Muscle layer of duodenum (tissue), 2 donors: ENCODE measurements at regions not wholly inside any gene's neighbourhood (a gene's known extent, or its start where the extent isn't known, plus 50 kb on each side); places are given as distances from the start of the nearest gene placed in this dataset.

Experiments
- H3K27ac ChIP-seq: one replicate; pipeline ENCODE4 v1.7.0; 2013; ENCODE audit warnings: mild to moderate bottlenecking, low read length
- H3K27me3 ChIP-seq: one replicate; pipeline ENCODE4 v1.7.0; 2013; ENCODE audit warnings: low read depth, mild to moderate bottlenecking, control low read depth, low read length
- H3K36me3 ChIP-seq, 2 donors: one replicate each; pipeline ENCODE4 v1.7.0; 2013; ENCODE audit warnings: low read length in 2 of 2, control low read depth in 1 of 2, mild to moderate bottlenecking in 1 of 2; ENCODE audit not compliant: insufficient read depth in 2 of 2, control insufficient read depth in 1 of 2
- H3K4me1 ChIP-seq, 2 donors: one replicate each; pipeline ENCODE4 v1.7.0; 2013; ENCODE audit warnings: low read length in 2 of 2, mild to moderate bottlenecking in 2 of 2, control low read depth in 1 of 2, moderate library complexity in 1 of 2; ENCODE audit not compliant: insufficient read depth in 2 of 2, control insufficient read depth in 1 of 2
- H3K4me3 ChIP-seq, 2 donors: one replicate each; pipeline ENCODE4 v1.7.0; 2013; ENCODE audit warnings: low read length in 2 of 2, low read depth in 1 of 2, mild to moderate bottlenecking in 1 of 2
- H3K9me3 ChIP-seq, 2 donors: one replicate each; pipeline ENCODE4 v1.7.0; 2013; ENCODE audit warnings: low read length in 2 of 2, control low read depth in 1 of 2, mild to moderate bottlenecking in 1 of 2; ENCODE audit not compliant: control insufficient read depth in 1 of 2
- donor health status: healthy.

DNA sequence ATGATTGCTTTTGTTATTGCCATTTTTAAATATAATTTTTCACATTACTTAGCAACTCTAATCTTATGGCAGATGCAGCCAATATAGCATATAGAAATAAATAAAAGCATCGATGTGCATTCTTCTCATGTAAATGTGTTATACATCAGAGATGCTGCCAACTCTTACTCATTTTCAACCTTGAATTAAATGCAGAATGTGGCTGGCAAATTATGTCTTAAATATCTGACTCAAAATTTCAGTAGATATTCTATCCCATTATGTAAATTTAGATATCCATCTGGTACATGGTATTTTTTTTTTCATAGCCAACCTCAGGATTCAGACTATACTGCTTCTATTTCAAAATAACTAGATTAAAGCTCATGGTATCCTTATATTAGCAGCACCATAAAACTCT is 916.7 kb upstream of the TMPRSS15 start:
- no peaks in the 10 kb centered on the region for H3K36me3 ChIP-seq

DNA sequence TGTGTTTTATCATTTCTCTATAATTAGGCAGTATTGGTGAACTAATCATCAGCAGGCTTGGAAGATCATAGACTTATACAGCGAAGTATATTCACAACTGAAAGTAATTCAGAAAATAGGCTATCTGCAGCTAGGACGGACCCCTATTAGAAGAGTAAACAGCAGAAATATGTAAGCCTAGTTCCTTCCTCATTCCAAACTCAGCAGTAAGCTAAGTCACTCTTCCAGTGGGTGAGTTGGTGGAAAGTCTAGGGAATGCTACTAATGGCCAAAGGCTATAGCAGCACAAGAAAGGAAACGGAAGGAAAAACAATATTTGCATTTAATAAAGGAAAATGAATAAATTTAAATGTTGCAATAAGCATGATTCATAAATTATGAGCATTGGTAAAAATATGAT is 918.1 kb upstream of the TMPRSS15 start:
- no peak overlapping the region for H3K4me3 ChIP-seq
- H3K36me3 ChIP-seq, result no peaks in the 10 kb centered on the region

More for the DNA sequence above, 916.7 kb upstream of the TMPRSS15 start:
- Histone ChIP-seq H3K4me3 (no peak overlapping the region), H3K9me3 (no peaks in the 10 kb centered on the region), H3K4me1 (no peaks in the 10 kb centered on the region), H3K27me3 (no peaks in the 10 kb centered on the region), H3K27ac (no peak overlapping the region)

DNA sequence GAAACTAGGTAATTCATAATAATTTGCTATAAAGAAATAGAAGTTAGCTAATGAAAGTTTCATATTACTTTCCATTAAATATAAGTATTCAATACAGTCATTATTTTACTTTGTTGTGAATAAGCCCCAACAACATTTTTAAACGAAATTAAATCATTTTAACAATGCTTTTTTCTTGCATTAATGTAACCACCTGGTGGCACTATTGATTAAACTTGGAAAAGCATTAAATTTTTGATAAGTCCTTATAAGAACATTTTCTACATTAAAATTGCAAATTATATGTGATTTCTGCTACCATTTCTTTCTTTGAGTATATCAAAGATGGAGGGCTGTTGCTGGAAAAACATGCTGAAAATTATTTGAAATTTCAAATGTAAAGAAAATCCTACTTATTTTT is 918.8 kb upstream of the TMPRSS15 start:
- Histone ChIP-seq H3K4me1 (no peaks in the 10 kb centered on the region), H3K36me3 (no peaks in the 10 kb centered on the region), H3K27ac (no peak overlapping the region), H3K4me3 (no peak overlapping the region), H3K9me3 (no peaks in the 10 kb centered on the region), H3K27me3 (no peaks in the 10 kb centered on the region)

More for the DNA sequence above, 918.1 kb upstream of the TMPRSS15 start:
- H3K27me3 ChIP-seq, result no peaks in the 10 kb centered on the region
- no peaks in the 10 kb centered on the region for H3K4me1 ChIP-seq
- no peak overlapping the region for H3K27ac ChIP-seq
- H3K9me3 ChIP-seq, result no peaks in the 10 kb centered on the region

DNA sequence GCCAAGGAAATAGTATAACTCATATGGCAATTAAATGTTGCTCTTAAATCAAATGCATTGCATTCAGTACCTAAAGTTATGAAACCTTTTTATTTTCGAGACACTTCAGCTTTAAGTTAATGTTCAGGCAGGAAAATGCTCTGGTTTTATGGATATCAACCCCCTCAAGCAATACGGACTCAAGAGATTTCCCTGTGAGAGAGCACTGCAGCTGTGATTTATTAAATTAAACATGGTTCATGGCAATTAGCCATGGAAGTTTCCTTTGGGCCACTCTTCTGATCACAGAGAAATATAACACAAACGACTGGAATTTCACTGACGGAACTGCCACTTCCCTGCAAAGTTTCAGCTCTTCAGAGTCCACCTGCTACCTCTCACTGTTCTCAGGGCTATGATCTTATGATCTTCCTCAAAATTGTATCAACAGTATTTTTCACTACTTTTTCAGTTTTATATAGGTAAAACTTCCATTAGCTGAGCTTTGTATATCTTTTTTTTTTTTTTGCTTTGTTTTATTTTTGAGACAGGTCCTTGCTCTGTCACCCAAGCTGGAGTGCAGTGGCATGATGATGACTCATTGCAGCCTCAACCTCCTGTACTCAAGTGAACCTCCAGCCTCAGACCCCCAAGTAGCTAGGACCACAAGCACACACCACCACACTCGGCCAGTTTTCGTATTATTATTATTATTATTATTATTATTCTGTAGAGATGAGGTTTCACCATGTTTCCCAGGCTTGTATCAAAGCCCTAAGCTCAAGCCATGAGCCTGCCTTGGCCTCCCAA is 923.1 kb upstream of the TMPRSS15 start:
- H3K36me3 ChIP-seq, result no peaks in the 10 kb centered on the region
- no peaks in the 10 kb centered on the region for H3K27me3 ChIP-seq
- H3K4me3 ChIP-seq, result no peak overlapping the region
- no peak overlapping the region for H3K27ac ChIP-seq
- no peaks in the 10 kb centered on the region for H3K9me3 ChIP-seq
- H3K4me1 ChIP-seq, result no peaks in the 10 kb centered on the region

DNA sequence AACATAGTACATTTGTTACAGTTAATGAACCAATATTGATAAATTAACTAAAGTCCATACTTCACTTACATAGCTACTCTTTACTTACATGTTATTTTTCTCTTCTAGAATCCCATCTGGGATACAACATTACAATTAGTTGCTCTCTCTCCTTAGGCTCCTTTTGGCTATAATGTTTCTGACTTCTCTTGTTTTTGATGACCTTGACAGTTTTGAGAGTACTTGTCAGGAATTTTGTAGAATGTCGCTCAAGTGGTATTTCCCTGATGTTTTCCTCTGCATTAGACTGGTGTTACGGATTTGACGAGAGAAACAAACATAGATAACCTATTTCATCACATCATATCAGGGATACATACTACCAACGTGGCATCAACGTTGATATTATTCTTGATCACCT is 925.4 kb upstream of the TMPRSS15 start:
- Histone ChIP-seq H3K4me1 (no peaks in the 10 kb centered on the region), H3K9me3 (peaks cover 0 to 5% of the 10 kb centered on the region in 2 donors), H3K36me3 (no peaks in the 10 kb centered on the region), H3K27me3 (no peaks in the 10 kb centered on the region), H3K4me3 (no peak overlapping the region), H3K27ac (no peak overlapping the region)

DNA sequence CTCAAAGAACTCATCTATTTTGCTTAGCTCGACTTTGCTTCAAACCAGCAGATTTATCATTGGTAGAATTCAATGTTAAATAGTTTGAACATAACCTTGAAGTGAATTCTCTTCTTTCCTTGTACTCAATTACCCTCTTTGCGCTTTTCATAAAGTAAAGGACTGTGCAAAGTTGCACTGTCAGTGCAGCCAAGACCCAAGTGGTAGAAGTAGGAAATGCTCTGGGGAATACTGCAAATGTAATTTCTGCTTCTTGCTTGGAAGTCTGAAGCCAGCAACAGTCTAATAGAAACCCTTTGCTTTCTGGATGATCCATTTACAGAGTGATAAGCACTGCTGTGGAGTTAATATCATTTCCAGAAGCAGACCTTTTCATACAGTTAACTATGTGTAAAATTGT is 936.7 kb upstream of the TMPRSS15 start:
- H3K4me3 ChIP-seq, result no peak overlapping the region
- no peaks in the 10 kb centered on the region for H3K27me3 ChIP-seq

DNA sequence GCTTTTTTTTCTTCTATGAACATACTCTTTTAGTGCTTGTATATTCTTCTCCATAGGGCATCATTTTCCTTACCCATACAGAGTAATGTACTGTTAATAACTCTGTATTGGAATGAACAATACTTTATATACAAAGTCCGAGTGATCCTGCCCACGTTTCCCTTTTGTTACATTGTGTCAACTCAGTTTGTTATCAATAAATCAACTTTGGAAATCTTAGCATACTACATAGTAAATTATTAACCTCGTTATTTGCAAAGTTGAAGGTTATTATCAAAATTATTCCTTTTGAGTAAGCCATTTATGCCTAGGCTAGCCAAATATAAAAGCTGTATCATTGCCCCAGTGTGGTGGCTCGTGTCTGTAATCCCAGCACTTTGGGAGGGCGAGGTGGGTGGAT is 937.4 kb upstream of the TMPRSS15 start:
- H3K9me3 ChIP-seq, result no peaks in the 10 kb centered on the region
- no peak overlapping the region for H3K27ac ChIP-seq
- no peaks in the 10 kb centered on the region for H3K4me1 ChIP-seq
- H3K4me3 ChIP-seq, result no peak overlapping the region
- H3K36me3 ChIP-seq, result no peaks in the 10 kb centered on the region
- H3K27me3 ChIP-seq, result no peaks in the 10 kb centered on the region

More for the DNA sequence above, 936.7 kb upstream of the TMPRSS15 start:
- no peaks in the 10 kb centered on the region for H3K9me3 ChIP-seq
- no peaks in the 10 kb centered on the region for H3K4me1 ChIP-seq
- no peaks in the 10 kb centered on the region for H3K36me3 ChIP-seq
- no peak overlapping the region for H3K27ac ChIP-seq

DNA sequence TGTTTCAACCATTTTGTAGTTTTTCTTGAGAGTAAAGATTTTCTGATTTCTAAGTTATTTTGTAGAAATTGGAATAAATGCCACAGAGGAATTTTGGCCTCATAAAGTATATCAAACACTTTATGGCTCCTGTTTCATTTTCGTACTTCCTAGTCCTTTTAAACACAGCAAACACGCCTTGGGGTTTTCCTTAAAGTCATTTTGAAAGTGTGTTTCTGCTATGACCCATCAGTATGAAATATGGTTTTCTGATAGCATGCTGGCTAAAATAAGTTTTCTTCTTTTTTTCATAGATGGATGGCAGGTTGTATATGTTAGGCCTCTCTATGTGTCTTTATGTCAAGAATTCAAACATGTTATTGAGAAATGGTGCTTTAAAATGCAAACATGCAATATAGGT is 940.1 kb upstream of the TMPRSS15 start:
- Histone ChIP-seq H3K9me3 (no peaks in the 10 kb centered on the region), H3K4me1 (no peaks in the 10 kb centered on the region), H3K36me3 (no peaks in the 10 kb centered on the region)

GRCh38 chr21:19350286-19350685 is 946.7 kb upstream of the TMPRSS15 start:
- H3K9me3 ChIP-seq, result no peaks in the 10 kb centered on the region
- H3K4me1 ChIP-seq, result no peaks in the 10 kb centered on the region
- H3K27me3 ChIP-seq, result no peaks in the 10 kb centered on the region
- H3K4me3 ChIP-seq, result no peak overlapping the region
- no peak overlapping the region for H3K27ac ChIP-seq
- no peaks in the 10 kb centered on the region for H3K36me3 ChIP-seq

More for the DNA sequence above, 940.1 kb upstream of the TMPRSS15 start:
- H3K4me3 ChIP-seq, result no peak overlapping the region
- no peak overlapping the region for H3K27ac ChIP-seq
- no peaks in the 10 kb centered on the region for H3K27me3 ChIP-seq

- H3K27me3 ChIP-seq, result no peaks in the 10 kb centered on the region
- H3K36me3 ChIP-seq, result no peaks in the 10 kb centered on the region
- no peaks in the 10 kb centered on the region for H3K9me3 ChIP-seq
- no peaks in the 10 kb centered on the region for H3K4me1 ChIP-seq
- no peak overlapping the region for H3K4me3 ChIP-seq
- no peak overlapping the region for H3K27ac ChIP-seq
Observed at GRCh38 chr21:19353256-19353655, 949.7 kb upstream of the TMPRSS15 start.

- no peaks in the 10 kb centered on the region for H3K36me3 ChIP-seq
- H3K27me3 ChIP-seq, result no peaks in the 10 kb centered on the region
- no peaks in the 10 kb centered on the region for H3K4me1 ChIP-seq
- no peak overlapping the region for H3K4me3 ChIP-seq
- H3K9me3 ChIP-seq, result no peaks in the 10 kb centered on the region
- no peak overlapping the region for H3K27ac ChIP-seq
Observed at GRCh38 chr21:19368944-19369343, 965.4 kb upstream of the TMPRSS15 start.

DNA sequence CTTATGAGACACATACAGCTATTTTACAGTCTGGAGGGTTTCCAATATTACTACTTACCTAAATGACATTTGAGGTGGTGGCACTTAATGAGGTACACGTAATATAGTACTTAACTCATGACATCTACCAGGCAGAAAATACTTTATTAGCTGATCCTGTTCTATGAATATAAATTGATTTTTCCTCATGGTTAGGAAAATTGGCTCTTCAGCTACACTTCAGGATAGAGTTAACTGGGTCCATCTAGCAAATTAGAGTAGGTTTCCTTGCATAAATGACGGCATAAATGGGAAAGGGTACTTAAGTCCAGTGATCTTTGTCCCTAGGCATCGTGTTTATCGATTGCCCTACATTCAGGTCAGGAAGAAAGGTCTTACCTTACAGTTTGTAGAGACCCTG is 988.8 kb upstream of the TMPRSS15 start:
- Histone ChIP-seq H3K27ac (no peak overlapping the region), H3K9me3 (no peaks in the 10 kb centered on the region), H3K36me3 (no peaks in the 10 kb centered on the region), H3K27me3 (no peaks in the 10 kb centered on the region), H3K4me3 (no peak overlapping the region), H3K4me1 (no peaks in the 10 kb centered on the region)
